Activated effector memory CD4-positive, alpha-beta T cell treated with Interleukin-2 at 50 U/mL for 16 hours (primary cell): ENCODE measurements at regions not wholly inside any gene's neighbourhood (a gene's known extent, or its start where the extent isn't known, plus 50 kb on each side); places are given as distances from the start of the nearest gene placed in this dataset.
"Not testable (repeated sequence)": the region's sequence is repeated elsewhere in the genome, so short reads cannot be mapped to it uniquely, and the experiment has no call there.

Experiments
- DNase-seq: peaks from one replicate; pipeline ENCODE4 v3.0.0-alpha.2; 2020

DNA sequence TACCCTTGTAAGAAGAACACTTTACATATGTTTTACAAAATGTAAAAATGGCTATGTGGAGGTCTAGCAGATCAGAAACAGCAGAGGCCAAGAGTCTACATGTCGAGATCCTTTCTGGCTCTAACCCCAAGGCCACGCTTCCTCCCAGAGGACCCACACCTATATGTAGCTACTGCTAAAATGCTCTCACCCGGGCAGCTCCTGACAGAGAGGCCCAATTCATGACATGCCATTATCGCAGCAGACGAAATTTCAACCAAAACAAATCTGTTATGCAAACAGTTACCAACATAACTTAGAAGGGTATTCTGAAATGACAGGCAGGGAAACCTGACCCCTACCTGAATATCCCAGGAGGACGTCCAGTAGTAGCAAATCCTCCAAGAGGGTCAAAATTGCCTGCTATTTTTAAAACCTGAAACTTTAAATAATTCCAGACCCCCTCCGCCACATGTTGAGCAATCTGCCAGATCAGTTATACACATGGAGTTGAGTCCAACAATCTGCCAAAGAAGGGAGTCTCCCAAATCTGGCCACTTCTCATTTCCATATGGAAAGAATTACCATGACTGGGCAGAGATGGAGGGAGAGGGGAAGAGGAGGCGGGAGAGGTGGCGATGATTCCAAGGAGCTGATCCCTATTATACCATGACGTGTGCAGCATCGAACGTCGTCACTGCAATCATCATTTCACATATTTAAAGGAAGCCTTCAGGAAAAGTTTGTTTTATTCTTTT, 192.9 kb upstream of the TBL1X start:
- no peak for DNase-seq

DNA sequence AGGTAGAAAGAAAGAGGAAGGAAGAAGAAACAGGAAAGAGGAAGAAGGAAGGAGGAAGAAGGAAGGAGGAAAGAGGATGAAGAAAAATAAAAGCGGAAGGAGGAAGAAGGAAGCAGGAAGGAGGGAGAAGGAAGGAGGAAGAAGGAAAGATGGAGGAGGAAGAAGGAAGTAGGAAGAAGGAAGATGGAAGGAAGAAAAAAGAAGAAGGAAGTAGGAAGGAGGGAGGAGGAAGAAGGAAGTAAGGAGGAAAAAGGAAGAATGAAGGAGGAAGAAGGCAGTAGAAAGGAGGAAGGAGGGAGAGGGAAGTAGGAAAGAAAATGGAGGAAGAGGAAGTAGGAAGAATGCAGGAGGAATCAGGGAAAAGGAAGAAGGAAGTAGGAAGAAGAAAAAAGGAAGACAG, 191.1 kb upstream of the TBL1X start:
- no peak for DNase-seq

DNA sequence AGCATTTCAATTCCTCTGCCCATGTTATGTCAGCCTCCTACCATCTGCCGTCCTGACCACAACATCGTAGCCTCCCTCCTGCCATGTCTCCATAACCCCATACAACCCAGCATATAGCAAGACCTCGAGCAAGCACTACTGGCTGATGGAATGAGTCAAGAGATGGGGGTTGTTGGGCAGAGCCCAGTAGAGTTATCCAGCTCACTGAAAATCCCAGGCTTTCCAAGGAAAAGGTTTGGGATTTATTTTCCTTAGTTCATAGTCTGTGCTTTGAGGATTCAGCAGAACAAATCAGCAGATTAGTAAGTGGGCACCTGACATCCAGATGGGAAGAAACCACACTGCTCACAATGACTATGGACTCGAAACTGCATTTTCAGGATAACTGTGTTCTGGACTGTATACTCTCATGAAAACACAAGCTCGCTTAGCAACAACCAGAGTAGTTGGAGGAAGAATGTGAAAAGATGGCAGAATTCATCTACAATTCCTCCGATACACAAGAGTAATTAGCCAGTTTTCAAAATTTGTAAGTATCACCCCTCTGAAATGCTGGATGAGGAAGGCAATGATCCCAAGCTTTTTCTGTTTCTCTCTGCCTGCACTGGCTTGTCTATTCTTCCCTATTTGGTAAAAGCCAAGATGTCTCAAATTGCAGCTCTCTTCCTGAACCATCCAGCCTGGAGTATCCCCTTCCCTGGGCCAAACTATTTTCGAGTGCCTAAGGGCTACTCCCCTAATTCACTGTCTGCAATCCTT, 186.2 kb upstream of the TBL1X start:
- DNase-seq, result no peak

DNA sequence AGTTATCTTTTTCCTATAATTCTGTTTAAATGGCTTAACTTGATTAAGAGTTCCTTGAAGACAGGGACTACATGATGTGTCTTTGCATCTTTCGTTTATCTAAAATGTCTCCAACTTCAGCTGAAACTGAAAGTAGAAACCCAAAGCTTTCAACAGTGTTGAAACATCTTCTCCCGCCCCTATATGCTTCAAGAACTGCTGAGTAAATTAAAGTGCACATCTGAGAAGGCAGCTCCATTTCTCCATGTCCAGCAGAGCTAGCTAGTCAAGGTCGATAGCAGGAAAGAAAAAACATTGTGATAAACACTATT, 185.7 kb upstream of the TBL1X start:
- no peak for DNase-seq

DNA sequence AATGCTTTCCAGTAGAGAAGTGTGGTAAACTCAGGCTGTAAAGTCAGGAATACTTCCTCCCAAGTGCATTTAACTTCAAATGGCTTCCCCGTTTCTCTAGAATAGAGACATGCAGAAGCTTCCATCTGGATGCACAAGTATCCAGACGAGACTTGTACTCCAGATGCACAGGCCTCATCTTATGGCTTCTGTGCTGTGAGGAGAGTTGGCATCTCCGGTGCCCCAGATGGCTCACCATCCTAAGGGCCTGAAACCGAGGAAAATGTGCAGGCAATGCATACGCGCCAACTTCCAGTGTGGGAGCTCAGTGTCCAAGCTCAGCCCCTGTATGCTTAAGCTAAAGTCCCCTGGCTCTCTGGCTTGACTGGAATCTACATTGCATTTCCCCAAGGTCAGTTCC, 184.0 kb upstream of the TBL1X start:
- DNase-seq, result no peak

DNA sequence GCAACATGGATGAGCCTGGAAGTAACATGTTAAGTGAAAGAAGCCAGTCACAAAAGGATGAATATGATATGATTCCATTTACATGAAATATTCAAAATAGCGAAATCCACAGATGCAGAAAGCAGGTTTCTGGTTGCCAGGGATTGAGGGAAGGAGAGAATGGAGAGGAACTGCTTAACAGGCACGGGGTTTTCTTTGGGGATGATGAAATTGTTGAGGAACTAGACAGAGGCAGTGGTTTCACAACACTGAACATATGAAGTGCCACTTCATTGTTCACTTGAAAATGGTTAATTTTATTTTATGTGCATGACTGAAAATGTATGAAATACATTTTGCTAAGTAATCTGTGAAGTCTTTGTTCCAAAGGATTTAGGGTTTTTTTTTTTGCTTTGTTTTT, 182.5 kb upstream of the TBL1X start:
- DNase-seq, result no peak

DNA sequence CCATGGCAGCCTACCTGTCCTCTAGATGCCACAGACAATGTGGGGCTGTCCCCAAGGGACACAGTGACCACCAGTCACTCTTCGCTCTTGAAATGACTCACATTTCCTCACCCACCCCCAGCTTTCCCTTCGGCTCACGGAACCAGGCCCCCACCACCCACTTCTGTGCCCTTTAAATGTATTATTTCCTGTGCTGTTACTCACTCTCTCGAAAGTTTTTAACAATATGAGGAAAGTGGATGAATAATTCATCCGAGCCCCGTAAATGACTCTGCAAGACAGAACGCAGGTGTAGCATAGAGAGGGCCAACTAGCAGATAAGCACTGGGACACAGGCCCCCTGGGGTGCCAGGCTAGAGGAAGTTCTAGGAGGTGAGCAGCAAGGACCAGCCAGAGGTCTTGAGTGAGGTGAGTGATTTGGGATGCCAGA, 179.5 kb upstream of the TBL1X start:
- no peak for DNase-seq

DNA sequence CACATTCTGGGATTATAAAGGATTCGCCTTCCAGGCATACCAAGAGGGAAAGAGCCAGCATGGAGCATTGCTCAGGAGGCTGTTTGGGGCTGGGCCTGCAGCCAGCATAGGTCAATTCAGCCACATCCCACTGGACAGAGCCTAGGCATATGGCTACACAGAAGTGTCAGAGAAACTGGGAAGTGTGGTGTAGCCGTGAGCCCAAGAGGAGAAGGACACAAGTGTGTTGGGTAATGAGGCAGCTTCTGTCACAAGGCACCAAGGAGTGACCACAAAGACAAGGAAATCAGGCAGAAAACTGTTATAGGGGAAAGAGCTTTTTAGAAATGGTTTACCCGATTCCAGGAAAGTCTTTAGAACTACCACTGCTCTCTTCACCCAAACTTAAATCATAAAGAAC, 178.6 kb upstream of the TBL1X start:
- no peak for DNase-seq

DNA sequence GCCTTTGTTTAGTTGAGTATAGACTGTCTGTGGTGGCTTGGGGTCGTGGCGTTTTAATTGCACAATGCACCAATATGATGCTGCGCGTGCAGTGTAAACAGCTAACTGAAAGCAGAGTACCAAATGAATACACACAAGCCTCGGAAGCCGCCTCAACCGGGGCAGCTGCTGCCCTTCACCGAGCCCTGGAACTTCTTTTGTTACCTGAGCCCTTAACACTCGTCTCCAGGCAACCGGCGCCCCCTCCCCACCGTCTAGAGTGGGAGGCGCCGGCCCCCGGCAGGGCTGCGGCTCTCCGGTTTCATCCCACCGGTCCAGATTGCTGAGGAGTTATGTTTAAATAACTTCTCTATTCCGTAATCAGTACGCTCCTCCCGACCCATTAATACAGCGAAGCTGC, 173.2 kb upstream of the TBL1X start:
- no peak for DNase-seq

DNA sequence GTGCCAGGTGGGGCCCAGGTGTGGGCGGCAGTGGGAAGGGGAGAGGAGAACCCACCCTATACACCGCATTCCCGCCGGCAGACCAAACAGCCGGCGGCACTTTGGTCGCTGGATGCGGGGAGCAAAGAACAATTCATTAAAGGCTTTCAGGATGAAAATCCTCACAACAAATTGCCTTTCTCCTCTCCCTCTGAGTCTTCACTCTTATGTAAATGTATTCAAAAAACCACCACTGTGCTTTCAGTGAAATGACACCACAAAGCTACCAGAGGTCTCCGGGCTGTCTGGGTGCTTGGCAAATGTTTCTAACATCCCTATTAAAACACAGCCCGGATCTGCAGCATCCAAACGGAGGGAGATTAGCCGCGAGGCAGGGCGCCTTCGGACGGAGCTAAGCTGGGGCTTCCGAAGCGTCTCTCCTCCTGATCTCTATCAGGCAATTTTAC, 171.8 kb upstream of the TBL1X start:
- DNase-seq, result no peak

DNA sequence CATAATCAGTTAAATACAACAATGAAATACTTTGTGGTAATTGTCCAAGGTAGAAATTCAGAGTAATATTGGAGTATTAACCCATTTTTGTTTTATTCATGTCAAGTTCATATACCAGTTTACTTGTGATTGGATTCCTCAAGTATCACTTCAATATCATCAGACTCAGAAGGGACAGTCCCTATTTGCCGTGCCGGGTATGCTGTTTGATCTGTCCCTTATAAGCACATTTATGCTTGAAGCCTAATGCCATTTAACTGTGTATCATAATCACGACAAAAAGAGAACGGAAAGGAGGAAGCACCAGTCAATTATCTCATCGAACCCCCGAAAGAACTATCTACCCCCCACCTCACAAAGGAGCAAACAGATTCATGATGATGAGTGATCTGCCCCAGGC, 171.0 kb upstream of the TBL1X start:
- DNase-seq, result no peak

DNA sequence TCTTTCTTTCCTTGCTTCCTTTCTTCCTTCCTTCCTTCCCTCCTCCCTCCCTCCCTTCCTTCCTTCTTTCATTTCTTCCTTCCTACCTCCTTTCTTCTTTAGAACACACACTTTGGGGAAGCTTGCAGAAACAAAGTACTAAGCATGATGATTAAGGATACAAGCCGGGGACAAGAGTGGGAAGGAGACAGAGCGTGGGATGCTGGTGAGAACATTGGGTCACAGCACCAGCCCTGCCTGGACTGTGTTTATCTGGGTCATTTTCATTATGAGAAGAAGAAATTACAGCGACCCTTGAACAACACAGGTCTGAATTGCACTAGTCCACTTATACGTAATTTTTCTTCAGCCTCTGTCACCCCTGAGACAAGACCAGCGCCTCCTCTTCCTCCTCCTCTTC, 169.3 kb upstream of the TBL1X start:
- no peak for DNase-seq

DNA sequence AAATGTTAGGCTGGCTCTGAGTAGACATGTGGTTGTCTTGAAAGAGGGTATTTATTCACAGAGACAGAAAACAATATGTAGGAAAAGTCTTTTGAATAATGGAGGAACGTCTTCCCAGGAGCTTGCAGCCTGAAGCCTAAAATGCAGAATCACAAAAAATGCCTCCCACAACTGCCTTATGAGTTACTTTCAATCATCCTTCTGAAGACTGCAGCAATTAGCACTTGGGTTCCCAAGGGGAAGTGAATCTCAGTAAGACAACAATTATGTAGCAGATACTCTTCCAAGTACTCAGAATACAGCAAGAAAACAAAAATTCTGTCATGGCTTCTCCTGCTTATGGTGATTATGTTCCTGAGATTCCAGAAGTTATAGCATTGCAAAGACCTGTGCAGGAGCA, 166.6 kb upstream of the TBL1X start:
- no peak for DNase-seq

DNA sequence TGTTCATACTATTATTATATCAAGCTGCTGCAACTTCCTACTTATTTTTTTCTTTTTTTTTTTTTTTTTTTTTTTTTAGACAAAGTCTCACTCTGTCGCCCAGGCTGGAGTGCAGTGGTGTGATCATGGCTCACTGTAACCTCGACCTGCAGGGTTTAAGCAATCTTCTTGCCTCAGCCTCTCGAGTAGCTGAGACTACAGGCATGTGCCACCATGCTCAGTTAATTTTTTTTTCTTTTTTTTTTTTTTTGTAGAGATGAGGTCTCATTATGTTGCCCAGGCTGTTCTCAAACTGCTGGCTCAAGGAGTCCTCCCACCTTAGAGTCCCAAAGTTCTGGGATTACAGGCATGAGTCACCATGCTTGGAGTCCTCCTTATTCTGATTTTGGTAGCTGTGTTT, 165.2 kb upstream of the TBL1X start:
- not testable (repeated sequence) for DNase-seq

DNA sequence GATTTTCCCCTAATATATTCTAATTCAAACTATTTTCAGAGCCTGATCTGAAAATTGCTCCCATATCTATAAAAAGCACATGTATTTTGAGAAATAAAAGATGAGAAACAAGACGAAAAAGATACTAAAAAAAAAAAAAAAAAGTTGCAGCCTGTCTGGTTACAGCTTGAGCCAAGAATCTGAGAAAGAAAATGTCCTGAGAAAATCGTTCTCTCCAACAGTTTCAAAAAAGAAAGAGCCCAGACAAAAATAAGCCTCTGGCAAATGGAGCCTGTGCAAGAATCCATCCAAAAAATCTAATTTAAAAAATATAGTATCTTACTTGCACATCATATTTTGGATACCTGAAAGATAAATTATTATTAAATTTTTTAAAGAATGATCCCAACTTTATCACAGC, 163.0 kb upstream of the TBL1X start:
- DNase-seq, result no peak

DNA sequence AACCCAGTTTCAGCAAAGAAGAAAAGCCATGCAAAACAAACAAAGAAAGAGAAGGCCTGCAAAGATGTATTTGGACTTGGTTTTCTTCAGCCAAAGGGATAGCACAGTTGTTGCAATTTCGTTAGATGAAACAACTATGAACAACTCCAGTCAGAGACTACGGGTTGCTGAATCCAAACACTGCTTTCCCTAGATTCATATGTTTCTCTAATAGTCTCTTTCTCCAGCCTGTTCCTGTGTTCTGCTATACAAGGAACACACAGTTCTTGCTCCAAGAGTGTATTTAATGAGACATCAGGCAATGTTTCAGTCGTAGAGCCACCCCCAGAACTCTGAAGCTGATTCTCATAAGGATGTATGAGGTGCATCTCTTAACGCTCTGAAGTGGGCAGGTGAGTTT, 162.5 kb upstream of the TBL1X start:
- no peak for DNase-seq

DNA sequence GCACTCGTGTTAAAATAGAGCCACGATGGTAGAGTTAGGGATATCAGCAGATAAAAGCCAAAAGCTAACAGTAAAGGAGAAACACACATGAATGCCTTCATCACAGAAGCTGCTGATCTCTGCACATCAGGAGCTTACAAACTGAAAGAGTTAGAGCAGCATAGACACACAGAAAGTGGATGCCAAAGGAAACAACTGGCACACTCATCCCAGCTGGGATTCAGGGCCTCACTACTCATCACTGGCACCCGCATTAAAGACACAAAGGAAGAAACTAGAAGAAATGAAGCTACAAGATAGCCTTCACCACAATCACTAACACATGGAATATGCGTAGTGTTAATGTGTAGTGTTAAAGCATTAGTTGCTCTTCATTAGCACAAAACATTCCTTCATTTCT, 156.4 kb upstream of the TBL1X start:
- DNase-seq, result no peak

DNA sequence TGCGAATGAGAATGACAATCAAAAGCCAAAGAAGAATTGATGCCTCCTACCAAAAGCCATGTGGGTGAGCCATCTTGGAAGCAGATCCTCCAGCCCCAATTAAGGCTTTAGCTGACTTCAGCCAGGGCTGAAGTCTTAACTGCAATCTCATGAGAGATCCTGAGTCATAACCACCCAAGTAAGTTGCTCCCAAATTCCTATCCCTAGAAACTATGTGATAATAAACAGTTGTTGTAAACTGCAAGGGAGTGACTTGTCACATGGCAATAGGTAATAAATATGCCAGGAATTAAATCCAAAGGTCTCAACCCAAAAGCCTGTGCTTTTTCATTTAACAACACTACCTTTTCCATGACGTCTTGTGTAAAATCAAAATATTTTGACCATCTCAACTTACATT, 154.2 kb upstream of the TBL1X start:
- DNase-seq, result no peak

DNA sequence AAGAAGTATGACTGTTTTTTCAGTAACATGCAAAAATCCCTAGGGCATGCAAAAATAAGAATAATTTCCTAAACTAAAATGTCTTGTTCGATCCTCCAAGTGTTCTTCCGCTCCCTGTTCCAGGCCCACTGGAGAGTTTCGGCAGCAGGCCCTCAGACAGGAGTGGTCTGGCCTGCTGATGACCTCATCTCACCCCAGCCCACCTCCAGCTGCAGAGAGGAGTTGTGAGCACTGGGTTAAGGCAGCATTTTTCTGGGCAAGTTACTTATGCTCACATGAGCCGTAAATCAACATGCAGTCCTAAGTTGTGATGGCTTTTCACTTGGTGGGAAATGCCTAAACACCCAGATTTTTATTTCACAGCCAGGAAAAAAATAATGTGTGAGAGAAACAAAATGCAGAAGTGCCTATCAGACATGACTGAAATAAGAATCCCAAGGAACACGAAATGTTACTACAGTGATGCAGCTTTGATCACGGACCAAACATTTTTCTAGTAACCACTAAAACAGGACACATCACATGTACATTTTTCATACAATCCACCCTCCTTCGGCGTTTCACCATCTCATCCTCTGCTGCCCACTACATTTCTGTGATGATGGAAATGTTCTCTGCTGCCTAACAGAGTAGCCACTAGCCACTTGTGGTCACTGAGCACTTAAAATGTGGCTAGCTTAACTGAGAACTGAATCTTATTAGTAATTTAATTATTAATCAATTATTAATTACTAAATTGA, 153.3 kb upstream of the TBL1X start:
- DNase-seq, result no peak

DNA sequence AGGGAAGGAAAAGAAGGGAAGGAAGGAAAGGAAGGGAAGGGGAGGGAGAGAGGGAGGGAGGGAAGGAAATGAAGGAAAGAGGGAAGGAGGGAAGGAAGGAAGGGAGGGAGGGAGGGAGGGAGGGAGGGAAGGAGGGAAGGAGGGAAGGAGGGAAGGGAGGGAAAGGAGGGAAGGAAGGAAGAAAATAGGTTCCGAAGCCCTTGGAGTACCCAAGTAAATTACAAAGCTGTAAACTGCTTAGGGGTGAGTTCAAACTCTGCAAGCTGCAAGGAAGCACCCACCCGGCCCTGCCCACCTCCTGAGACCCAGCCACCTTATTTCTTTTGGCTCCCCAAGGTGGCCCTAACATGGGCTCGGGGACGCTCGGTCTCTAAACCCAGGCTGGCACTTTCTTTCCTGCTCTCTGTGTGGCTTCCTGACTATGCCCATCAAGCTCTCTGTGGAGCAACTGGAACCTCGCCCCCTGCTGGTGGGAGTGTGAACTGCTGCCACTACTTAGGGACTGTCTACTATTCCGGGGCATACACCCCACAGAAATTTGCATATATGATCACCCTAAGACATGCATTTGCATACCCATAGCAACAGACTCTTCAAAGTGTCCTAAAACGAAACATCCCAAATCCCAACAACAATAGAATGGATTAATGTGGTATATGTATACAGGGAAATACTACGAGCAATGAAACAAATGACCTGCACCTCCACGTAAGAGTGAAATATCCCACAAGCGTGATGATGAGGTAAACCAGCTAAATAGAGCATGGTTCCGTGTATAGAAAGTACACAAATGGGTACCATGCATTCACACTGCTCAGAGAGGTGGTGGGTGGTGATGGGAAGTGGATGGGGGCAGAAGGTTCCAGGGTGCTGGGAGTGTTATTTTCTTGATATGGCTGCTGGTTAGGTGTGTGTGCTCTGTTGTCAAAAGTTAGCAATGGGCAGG, 151.7 kb upstream of the TBL1X start:
- DNase-seq, result peak; percentile 54

DNA sequence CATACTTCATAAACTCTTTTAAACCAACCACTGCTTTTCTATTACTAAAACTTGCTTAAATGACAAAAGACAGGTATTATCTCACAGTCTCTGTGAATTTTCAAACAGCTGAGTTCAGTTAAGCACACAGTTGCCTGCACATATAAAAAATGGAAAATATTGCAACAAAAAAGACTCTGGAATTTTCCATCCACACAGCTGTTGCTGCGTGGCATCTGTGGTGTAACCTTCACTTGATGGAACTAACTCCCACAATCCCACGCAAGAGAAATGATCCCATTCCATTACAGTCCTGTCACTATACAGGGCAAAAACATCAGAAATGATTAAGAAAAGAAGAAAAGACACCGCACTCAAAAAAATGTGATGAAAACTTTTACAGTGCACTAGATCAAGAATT, 149.8 kb upstream of the TBL1X start:
- DNase-seq, result no peak

DNA sequence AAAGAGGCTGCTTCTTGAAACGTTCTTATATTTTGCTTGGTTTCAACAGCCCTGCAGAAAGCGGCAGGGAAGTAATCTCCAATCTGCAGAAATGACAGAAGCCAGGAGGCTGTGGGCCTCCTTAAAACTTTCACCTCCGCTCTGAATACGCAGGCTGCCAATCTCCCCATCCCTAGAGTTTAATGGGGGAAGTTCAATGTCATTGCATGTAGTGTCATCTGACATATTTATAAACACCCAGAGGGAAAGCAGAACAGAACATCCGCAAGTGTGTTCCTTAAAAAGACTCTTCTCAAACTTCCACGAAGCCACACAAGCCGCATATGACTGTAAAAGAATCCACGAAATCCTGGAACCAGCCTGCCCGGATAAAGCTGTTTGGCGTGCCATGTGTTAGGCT, 148.8 kb upstream of the TBL1X start:
- no peak for DNase-seq

DNA sequence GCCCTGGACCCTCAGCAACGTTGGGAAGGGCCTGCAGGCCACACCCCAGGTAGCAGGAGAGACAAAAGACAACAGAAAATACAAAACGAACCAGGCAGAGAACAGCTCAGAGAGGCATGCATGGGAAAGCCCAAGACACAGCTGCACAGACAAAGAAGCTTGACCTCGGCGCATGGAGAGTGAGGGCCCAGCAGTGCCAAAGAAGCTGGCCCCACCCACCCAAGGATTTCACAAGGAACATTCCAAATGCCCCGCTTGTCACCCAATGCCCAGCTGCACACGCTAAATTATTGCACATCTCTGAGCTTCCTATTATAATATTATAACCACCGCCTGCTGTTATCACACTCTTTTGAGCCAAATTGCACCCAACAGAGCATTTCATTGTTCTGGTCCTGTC, 147.7 kb upstream of the TBL1X start:
- no peak for DNase-seq
